ENCODE measurements at regions not wholly inside any gene's neighbourhood (a gene's known extent, or its start where the extent isn't known, plus 50 kb on each side); places are given as distances from the start of the nearest gene placed in this dataset.
"Not testable (repeated sequence)": the region's sequence is repeated elsewhere in the genome, so short reads cannot be mapped to it uniquely, and the experiment has no call there.

DNA sequence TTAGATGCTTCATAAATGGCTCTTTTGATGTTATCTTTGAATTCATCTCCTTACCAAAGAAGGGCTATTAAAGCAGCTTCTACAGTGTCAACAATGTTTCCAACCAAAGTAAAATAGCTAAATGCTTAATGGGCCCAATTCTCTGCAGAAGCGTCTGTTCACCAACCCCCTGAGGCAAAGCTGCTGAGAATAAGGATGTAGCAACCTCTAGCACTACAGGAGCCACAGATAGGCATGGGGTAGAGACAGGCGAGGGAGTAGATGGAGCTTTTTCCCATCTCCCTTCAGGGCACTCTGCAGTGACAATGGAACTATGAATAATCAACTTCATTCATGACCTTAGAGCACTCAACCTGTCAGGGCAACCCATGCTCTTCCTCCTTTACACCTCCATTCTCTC, 134.1 kb downstream of the FZD1 start:
- intact Hi-C loops (cut with micrococcal nuclease), result no loop called here

GRCh38 chr7:91405092-91405788, 141.0 kb downstream of the FZD1 start:
- intact Hi-C loops (cut with micrococcal nuclease), result no loop called here

DNA sequence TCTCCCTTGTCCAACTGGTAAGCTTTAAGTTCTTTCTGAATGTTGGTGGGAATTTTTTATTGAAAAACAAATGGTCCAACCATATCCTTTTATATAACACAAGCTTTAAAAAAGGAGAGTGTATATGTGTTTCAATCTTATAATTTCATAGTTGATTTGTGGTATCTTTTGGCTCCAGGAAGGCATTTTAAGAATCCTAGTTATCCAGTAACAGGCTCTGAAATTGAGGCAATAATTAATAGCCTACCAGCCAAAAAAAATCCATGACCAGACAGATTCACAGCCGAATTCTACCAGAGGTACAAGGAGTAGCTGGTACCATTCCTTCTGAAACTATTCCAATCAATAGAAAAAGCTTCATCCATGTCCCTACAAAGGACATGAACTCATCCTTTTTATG, 141.6 kb downstream of the FZD1 start:
- intact Hi-C loops (cut with micrococcal nuclease), result not testable (repeated sequence)

- intact Hi-C loops (cut with micrococcal nuclease), result no loop called here
Measured at GRCh38 chr7:91407942-91408341, 143.7 kb downstream of the FZD1 start.

DNA sequence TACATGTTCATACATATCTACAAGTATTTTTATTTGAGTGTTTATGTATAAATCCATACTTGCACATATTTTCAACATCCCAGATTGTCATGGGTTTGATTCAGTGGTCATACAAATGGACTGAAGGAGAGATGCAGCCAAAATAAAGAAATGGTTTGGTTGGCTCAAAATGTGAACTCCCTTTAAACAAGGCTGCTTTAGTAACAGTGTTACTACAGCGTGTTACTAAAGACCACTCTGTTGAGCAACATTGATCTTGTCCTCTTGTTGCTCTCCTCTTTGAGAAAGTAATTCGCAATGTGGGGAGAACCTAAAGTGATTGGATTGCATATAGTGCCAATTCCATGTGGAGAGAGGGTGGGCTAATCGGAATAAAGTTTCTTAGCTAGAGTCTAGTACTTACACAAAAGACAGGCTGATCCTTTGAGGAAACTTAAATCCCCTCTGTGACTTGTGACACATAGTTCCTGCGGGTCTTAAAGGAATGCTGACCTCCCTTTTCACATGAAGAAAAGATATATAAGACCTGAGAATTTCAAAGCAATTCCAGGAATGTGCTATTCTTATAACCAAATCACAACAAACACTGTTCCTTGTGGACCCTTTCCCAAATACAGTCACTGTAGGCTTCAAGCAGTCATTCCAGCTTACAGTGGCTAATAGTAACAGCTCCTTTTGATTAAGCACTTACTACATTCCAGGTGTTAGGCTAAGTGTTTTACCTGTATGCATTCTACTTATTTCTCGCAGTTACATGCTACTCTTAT, 144.3 kb downstream of the FZD1 start:
- intact Hi-C loops (cut with micrococcal nuclease), result no loop called here

DNA sequence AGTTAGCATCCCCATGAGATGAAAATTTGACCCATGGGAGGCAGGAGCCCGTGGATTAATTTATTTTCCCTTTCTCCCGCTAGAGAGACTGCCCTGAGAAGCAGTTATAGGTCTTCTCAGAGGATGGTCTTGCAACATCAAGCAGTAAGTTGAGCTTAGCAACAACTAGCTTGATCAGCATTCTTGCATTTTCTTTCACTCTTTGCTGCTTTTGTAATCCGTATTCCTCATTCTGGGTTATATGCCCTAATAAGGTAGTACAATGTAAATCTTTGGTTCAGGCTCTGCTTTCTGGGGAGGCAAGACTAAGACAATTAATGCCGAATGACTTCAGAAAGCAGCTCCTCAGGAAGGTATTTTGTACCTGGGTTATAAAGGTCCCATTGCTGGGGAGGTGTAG, 146.8 kb downstream of the FZD1 start:
- intact Hi-C loops (cut with micrococcal nuclease), result no loop called here

- intact Hi-C loops (cut with micrococcal nuclease), result no loop called here
Measured at GRCh38 chr7:91412298-91412697, 148.1 kb downstream of the FZD1 start.

GRCh38 chr7:91414734-91415133, 150.5 kb downstream of the FZD1 start:
- intact Hi-C loops (cut with micrococcal nuclease), result no loop called here

GRCh38 chr7:91416155-91416865, 152.1 kb downstream of the FZD1 start:
- intact Hi-C loops (cut with micrococcal nuclease), result no loop called here

- intact Hi-C loops (cut with micrococcal nuclease), result no loop called here
Measured at GRCh38 chr7:91420606-91421005, 156.4 kb downstream of the FZD1 start.

GRCh38 chr7:91421018-91421417, 156.8 kb downstream of the FZD1 start:
- intact Hi-C loops (cut with micrococcal nuclease), result no loop called here

DNA sequence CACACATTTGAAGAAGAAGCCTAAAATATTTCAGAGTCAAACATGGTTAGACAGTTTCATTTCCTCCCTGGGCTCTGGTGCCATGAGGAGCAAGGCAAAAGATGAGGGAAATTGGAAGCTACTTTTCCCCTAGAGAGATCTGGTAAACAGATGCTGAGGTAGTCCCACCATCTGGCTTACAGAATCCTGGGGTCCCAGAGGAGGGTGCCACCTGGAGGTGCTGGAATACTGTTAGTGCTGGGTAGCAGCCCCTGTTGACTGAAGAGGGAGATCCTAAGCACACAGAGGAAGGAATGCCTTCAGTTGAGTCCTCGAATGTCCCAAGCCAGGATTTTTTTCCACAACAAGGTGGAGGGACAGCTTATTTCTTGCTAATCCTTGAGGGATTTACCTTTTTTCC, 160.1 kb downstream of the FZD1 start:
- intact Hi-C loops (cut with micrococcal nuclease), result no loop called here

DNA sequence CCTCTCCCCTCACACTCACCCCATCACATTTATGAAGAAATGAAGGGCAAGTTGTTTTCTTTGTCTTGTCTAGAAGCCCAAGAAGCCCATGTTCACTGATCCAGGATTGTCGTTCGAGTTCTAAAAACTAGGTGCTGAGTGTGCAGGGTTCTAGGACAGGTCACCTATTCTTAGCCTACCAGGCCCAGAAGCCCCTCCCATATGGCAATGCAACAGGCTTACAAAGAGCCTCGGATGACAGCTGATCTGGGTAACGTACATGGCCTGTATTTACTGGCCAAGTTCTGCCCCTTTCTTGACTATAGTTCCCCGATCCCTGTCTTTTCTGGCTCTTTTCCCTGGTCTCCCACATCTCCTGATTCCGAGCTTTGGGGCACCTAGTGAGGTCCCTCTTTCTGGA, 160.9 kb downstream of the FZD1 start:
- intact Hi-C loops (cut with micrococcal nuclease), result no loop called here

GRCh38 chr7:91427051-91427450, 162.8 kb downstream of the FZD1 start:
- intact Hi-C loops (cut with micrococcal nuclease), result no loop called here

DNA sequence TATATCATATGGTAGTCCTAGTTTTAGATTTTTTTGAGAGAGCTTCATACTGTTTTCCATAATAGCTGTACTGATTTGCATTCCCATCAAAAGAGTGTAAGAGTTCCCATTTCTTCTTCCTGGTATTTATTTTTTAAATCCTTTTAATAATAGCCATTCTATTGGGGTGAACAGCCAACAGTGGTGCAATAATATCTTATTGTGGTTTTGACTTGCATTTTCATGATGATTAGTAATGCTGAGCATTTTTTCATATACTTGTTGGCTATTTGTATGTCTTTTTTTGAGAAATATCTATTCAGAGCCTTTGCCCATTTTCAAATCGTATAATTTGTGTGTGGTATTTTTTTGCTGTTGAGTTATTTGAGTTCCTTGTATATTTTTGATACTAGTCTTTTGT, 167.4 kb downstream of the FZD1 start:
- intact Hi-C loops (cut with micrococcal nuclease), result no loop called here

DNA sequence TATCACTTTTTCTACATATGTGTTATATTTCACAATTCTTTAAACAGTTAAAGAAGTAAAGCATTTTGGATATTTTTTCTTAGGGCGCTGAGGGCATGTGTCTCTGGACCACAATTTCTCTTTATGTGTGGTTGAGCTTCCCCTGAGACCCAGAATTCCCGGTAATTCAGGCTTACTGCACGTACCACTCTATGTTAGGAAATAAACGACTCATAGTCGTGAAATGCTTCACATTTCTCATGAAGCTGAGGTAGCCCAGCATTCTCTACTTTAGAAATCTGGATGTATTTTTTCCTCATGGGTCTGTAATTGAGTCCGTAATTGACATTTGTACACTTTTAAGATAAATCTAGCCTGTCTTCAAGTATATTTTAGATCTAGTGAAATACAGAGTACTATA, 170.6 kb downstream of the FZD1 start:
- intact Hi-C loops (cut with micrococcal nuclease), result no loop called here

GRCh38 chr7:91435381-91436059, 171.3 kb downstream of the FZD1 start:
- intact Hi-C loops (cut with micrococcal nuclease), result no loop called here

- intact Hi-C loops (cut with micrococcal nuclease), result no loop called here
Measured at GRCh38 chr7:91436655-91437054, 172.4 kb downstream of the FZD1 start.

GRCh38 chr7:91440198-91440597, 176.0 kb downstream of the FZD1 start:
- intact Hi-C loops (cut with micrococcal nuclease), result not testable (repeated sequence)

DNA sequence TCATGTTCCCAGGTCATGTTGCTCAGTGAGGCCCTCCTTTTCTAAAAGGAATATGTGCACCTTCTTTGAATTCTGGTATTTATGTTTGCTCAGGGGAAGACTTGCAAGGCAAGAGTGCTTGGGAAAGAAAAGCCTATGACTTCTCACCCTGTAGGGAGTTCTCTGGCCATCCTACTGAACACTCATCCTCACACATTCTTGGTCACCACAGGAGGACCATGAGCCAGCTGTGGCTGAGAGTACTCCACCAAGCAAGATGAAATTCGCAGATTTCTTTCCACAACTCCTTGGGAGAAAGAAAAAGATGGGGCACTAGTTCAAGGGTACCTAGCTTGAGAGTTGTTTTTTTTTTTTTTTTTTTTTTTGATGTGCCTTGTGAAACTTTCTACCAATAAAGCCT, 179.6 kb downstream of the FZD1 start:
- intact Hi-C loops (cut with micrococcal nuclease), result no loop called here

- intact Hi-C loops (cut with micrococcal nuclease), result no loop called here
Measured at GRCh38 chr7:91446819-91447218, 182.6 kb downstream of the FZD1 start.

DNA sequence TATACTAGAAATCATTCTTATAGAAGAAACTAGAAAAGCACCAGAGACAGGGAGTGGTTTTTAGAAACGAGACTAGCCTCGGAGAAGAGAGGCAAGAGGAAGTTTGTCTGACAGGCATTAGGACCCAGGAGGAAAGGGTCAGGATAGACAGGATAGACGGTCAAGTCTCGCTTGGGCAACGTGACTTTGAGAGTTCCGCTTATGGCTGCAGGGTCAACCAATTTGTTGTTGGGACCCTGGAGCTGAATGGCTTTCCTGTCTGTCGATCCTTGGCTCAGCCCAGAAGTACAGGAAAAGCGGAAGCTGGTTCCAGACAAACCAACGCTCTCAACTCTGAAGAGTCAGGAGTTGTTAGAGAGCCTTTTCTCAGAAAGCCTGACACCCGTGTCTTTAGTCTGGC, 191.2 kb downstream of the FZD1 start:
- intact Hi-C loops (cut with micrococcal nuclease), result no loop called here
